K562 (cell line): ENCODE measurements at regions not wholly inside any gene's neighbourhood (a gene's known extent, or its start where the extent isn't known, plus 50 kb on each side); places are given as distances from the start of the nearest gene placed in this dataset.

Experiments used
- ATAC-seq: fragments of 200-7000 bp; cut with Tn5 transposase; 3 replicates; pipeline ENCODE4 v1.9.1; 2020; ENCODE audit warnings: moderate library complexity
- BruUV-seq: library from RNA; stranded (reverse); fragments of 400-500 nt; replicated peaks from 2 replicates; lab custom pipeline; 2021; lab: Mats Ljungman, UMichigan
- CTCF ChIA-PET: fragments of 300-600 bp; formaldehyde crosslinking; extraction: SDS; loops from one replicate; lab custom pipeline; 2021; ENCODE audit warnings: low intra/inter-chr PET ratio; lab: Yijun Ruan, JAX
- POLR2A ChIA-PET: fragments of 300-600, 350-650 bp; sonication (Branson Sonifier 250); formaldehyde crosslinking; extraction: SDS; loops from one replicate; lab custom pipeline; 2021; ENCODE audit warnings: antibody characterized with exemption, inconsistent platforms; lab: Yijun Ruan, JAX
- DNase-seq, 4 experiments: peaks; one replicate each; pipeline versions ENCODE4 v3.0.0 to v3.0.0-alpha.2; 2011 to 2018; ENCODE audit warnings: low spot score in 3 of 4, mixed read lengths in 3 of 4; ENCODE audit errors: extremely low read depth in 1 of 4
- FAIRE-seq: peaks from 2 replicates; lab custom pipeline; 2011; peaks lifted over from hg19 to GRCh38; lab: Jason Lieb, UNC
- H2AFZ ChIP-seq: 2 replicates; pipeline ENCODE4 v1.6.0; 2011; ENCODE audit warnings: low read depth, low read length, control low read depth, inconsistent platforms
- H3K27ac ChIP-seq: fragments of 200-600 bp; 3 replicates; pipeline ENCODE4 v1.8.0; 2011; ENCODE audit warnings: low read depth, mild to moderate bottlenecking, control low read depth, inconsistent platforms, low read length, moderate library complexity, mixed read lengths; ENCODE audit errors: extremely low read depth
- H3K27me3 ChIP-seq, 2 experiments: fragments of 300-600 bp in 1 of 2; 2 replicates in 1 of 2; 3 replicates in 1 of 2; pipeline versions ENCODE4 v1.6.0 to v1.8.0; 2011; ENCODE audit warnings: inconsistent platforms in 2 of 2, low read length in 2 of 2, mild to moderate bottlenecking in 1 of 2, mixed read lengths in 1 of 2, moderate library complexity in 1 of 2; ENCODE audit not compliant: control insufficient read depth in 2 of 2, insufficient read depth in 2 of 2
- H3K36me3 ChIP-seq: fragments of 300-600 bp; 3 replicates; pipeline ENCODE4 v1.8.0; 2011; ENCODE audit warnings: mild to moderate bottlenecking, low read length, inconsistent platforms; ENCODE audit not compliant: control insufficient read depth, insufficient read depth
- H3K4me1 ChIP-seq, 2 experiments: fragments of 200-600 bp in 1 of 2; replicated peaks in 1 of 2; 2 replicates in 1 of 2; 3 replicates in 1 of 2; pipeline versions ENCODE4 v1.5.1 to v1.8.0; 2011; ENCODE audit warnings: inconsistent platforms in 2 of 2, low read length in 2 of 2, mild to moderate bottlenecking in 1 of 2, mixed read lengths in 1 of 2, moderate library complexity in 1 of 2; ENCODE audit not compliant: control insufficient read depth in 2 of 2, insufficient read depth in 2 of 2
- H3K4me2 ChIP-seq: 2 replicates; pipeline ENCODE4 v1.6.1; 2011; ENCODE audit warnings: low read length, control low read depth, inconsistent platforms, mixed read lengths; ENCODE audit not compliant: insufficient read depth
- H3K4me3 ChIP-seq: fragments of 200-600 bp; sonication (generic), shearing (Covaris generic); 2 replicates; pipeline ENCODE4 v1.5.1; 2016; ENCODE audit warnings: control low read depth, inconsistent platforms
- H3K79me2 ChIP-seq: fragments of 200-600 bp; 3 replicates; pipeline ENCODE4 v1.8.0; 2011; ENCODE audit warnings: low read length, inconsistent platforms; ENCODE audit not compliant: control insufficient read depth, insufficient read depth
- H3K9ac ChIP-seq, 2 experiments: 2 replicates each; pipeline versions ENCODE4 v1.6.0 to v1.6.1; 2011; ENCODE audit warnings: low read depth in 2 of 2, low read length in 2 of 2, control low read depth in 1 of 2, inconsistent platforms in 1 of 2, mild to moderate bottlenecking in 1 of 2, mixed read lengths in 1 of 2; ENCODE audit not compliant: insufficient read depth in 1 of 2
- H3K9me1 ChIP-seq: one replicate; pipeline ENCODE4 v1.6.0; 2011; ENCODE audit warnings: inconsistent platforms, mild to moderate bottlenecking, low read length, moderate library complexity; ENCODE audit not compliant: control insufficient read depth, insufficient read depth
- H3K9me3 ChIP-seq: replicated peaks from 2 replicates; pipeline ENCODE4 v1.5.1; 2011; ENCODE audit warnings: low read depth, low read length, inconsistent platforms; ENCODE audit not compliant: control insufficient read depth, insufficient read depth
- H4K20me1 ChIP-seq: replicated peaks from 2 replicates; pipeline ENCODE4 v1.6.1; 2011; ENCODE audit warnings: low read length, inconsistent platforms, mixed read lengths; ENCODE audit not compliant: control insufficient read depth, insufficient read depth
- FOXA3 ChIP-seq, 2 experiments: fragments of 450-650 bp in 1 of 2; sonication (generic) in 1 of 2; formaldehyde crosslinking; IDR thresholded peaks in 1 of 2; conservative IDR thresholded peaks in 1 of 2; 2 replicates each; pipeline versions ENCODE4 v1.4.0 to v1.8.0; 2020 to 2022; ENCODE audit warnings: mild to moderate bottlenecking in 2 of 2, missing genetic modification reagents in 1 of 2
- GABPB2 ChIP-seq: fragments of 250-450 bp; sonication (Bioruptor Pico); conservative IDR thresholded peaks from 2 replicates; pipeline ENCODE4 v1.5.1; 2021; ENCODE audit warnings: mild to moderate bottlenecking
- HDAC1 ChIP-seq, 2 experiments: fragments of 450-650 bp; IDR thresholded peaks; 2 replicates each; pipeline ENCODE4 v1.6.1; 2016 to 2017; ENCODE audit warnings: inconsistent platforms in 1 of 2, mild to moderate bottlenecking in 1 of 2, moderate library complexity in 1 of 2
- NFIC ChIP-seq: fragments of 450-650 bp; IDR thresholded peaks from 2 replicates; pipeline ENCODE4 v1.6.1; 2017; ENCODE audit warnings: mild to moderate bottlenecking, inconsistent platforms
- ZNF830 ChIP-seq: fragments of 250-450 bp; sonication (Bioruptor Pico); IDR thresholded peaks from 2 replicates; pipeline ENCODE4 v1.5.0; 2021; ENCODE audit warnings: mild to moderate bottlenecking
- ZSCAN32 ChIP-seq: fragments of 450-650 bp; formaldehyde crosslinking; IDR thresholded peaks from 2 replicates; pipeline ENCODE4 v1.4.0; 2020; ENCODE audit warnings: mild to moderate bottlenecking, moderate library complexity
- WGBS: fragments of 100-300 bp; shearing (Covaris generic); methylation state at CpG from one replicate; pipeline ENCODE4 v1.1.6; 2016; ENCODE audit warnings: low coverage, mixed read lengths; ENCODE audit not compliant: insufficient coverage; ENCODE audit errors: missing lambda C conversion rate; 5-methylcytosine and 5-hydroxymethylcytosine counted together
- in situ Hi-C: fragments of 300-500 bp; cut with MboI; formaldehyde crosslinking; loops from 4 replicates; pipeline ENCODE4 v1.15.0; 2018; ENCODE audit warnings: inconsistent platforms, mixed read lengths
- intact Hi-C: fragments of 100-400 bp; cut with micrococcal nuclease; formaldehyde crosslinking; loops from 2 replicates; pipeline ENCODE4 v1.14.2; 2022
- TF ChIP-seq, protein P1 (sequence below): fragments of 250-450 bp; sonication (Bioruptor Pico); IDR thresholded peaks from 2 replicates; pipeline ENCODE4 v1.8.0; 2022; ENCODE audit warnings: moderate library complexity, mild to moderate bottlenecking, inconsistent platforms
- TF ChIP-seq, protein P2 (sequence below): sonication (generic); formaldehyde crosslinking; IDR thresholded peaks from 2 replicates; pipeline ENCODE4 v1.8.0; 2023; ENCODE audit warnings: mild to moderate bottlenecking, missing genetic modification reagents

DNA sequence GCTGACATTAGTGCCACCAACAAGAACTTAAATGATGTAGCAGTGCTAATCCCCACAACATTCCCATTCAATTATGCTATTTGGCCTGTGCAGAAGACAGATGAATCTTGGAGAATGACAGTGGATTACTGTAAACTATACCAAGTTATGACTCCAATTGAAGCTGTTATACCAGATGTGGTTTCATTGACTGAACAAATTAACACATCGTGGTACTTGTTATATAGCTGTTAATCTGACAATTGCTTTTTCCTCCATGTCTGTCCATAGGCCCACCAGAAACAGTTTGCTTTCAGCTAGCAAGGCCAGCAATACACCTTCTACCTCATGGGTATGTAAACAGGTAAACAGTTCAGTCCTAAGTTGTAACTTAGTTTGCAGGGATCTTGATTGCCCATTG, 101.1 kb downstream of the S1PR1 start:
- ChIA-PET POLR2A (no interaction called here), CTCF (no interaction called here)
- no peaks in the 10 kb centered on the region for H3K9me1 ChIP-seq
- no peaks in the 10 kb centered on the region; a peak in 1 of 5 replicates for H3K4me1 ChIP-seq
- H3K4me2 ChIP-seq: no peak overlapping the region
- H4K20me1 ChIP-seq: no peaks in the 10 kb centered on the region
- no TSS peak for BruUV-seq
- H3K9me3 ChIP-seq: no peaks in the 10 kb centered on the region
- no peak overlapping the region for H3K9ac ChIP-seq
- H3K27ac ChIP-seq: no peak overlapping the region
- in situ Hi-C loops: no loop called here
- no peaks in the 10 kb centered on the region for H3K79me2 ChIP-seq
- WGBS: 0% methylated on average over 1 of the region's 1 CpG
- TF ChIP-seq NFIC (no peak), GABPB2 (CRISPR knock-in tag) (no peak), HDAC1 (IDR thresholded peaks at IDR 0.05) (no peak), ZSCAN32 (CRISPR knock-in tag) (no peak), ZNF830 (CRISPR knock-in tag) (no peak), FOXA3 (CRISPR knock-in tag; conservative IDR thresholded peaks at IDR 0.05 in 1 of 2, IDR thresholded peaks at IDR 0.05 in 1 of 2) (no peak)
- TF ChIP-seq, protein P1, sequence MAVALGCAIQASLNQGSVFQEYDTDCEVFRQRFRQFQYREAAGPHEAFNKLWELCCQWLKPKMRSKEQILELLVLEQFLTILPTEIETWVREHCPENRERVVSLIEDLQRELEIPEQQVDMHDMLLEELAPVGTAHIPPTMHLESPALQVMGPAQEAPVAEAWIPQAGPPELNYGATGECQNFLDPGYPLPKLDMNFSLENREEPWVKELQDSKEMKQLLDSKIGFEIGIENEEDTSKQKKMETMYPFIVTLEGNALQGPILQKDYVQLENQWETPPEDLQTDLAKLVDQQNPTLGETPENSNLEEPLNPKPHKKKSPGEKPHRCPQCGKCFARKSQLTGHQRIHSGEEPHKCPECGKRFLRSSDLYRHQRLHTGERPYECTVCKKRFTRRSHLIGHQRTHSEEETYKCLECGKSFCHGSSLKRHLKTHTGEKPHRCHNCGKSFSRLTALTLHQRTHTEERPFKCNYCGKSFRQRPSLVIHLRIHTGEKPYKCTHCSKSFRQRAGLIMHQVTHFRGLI (CRISPR knock-in tag): no peak
- TF ChIP-seq, protein P2, sequence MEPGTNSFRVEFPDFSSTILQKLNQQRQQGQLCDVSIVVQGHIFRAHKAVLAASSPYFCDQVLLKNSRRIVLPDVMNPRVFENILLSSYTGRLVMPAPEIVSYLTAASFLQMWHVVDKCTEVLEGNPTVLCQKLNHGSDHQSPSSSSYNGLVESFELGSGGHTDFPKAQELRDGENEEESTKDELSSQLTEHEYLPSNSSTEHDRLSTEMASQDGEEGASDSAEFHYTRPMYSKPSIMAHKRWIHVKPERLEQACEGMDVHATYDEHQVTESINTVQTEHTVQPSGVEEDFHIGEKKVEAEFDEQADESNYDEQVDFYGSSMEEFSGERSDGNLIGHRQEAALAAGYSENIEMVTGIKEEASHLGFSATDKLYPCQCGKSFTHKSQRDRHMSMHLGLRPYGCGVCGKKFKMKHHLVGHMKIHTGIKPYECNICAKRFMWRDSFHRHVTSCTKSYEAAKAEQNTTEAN (CRISPR knock-in tag): no peak
- intact Hi-C loops: no loop called here
- ATAC-seq (no peak), FAIRE-seq (no peak), DNase-seq (no peak)
- H3K36me3 ChIP-seq: no peaks in the 10 kb centered on the region
- H2AFZ ChIP-seq: no peak overlapping the region
- H3K27me3 ChIP-seq: no peaks in the 10 kb centered on the region
- H3K4me3 ChIP-seq: no peak overlapping the region
